ENCODE measurements at regions not wholly inside any gene's neighbourhood (a gene's known extent, or its start where the extent isn't known, plus 50 kb on each side); places are given as distances from the start of the nearest gene placed in this dataset.

- 90% methylated on average over 13 to 15 of the region's 16 CpGs for WGBS, 2 experiments (ENCODE audit: insufficient coverage in 2 of 2)
- Histone ChIP-seq H3K4me1 (ENCODE audit: control insufficient read depth, insufficient read depth, low read length, poor library complexity, severe bottlenecking) (no peaks in the 10 kb centered on the region), H3K27ac (ENCODE audit: low read depth, low read length, severe bottlenecking) (no peak overlapping the region), H3K9me3 (ENCODE audit: control insufficient read depth, low read length) (no peaks in the 10 kb centered on the region), H3K36me3 (ENCODE audit: control insufficient read depth, insufficient read depth, low read length) (no peaks in the 10 kb centered on the region), H3K4me3 (ENCODE audit: extremely low read depth, insufficient read depth, low read length, poor library complexity, severe bottlenecking) (no peak overlapping the region)
These were observed 420.5 kb upstream of the BCHE start for GRCh38 chr3:166257715-166258114.

GRCh38 chr3:166248784-166249183, 411.6 kb upstream of the BCHE start:
- Histone ChIP-seq H3K27ac (ENCODE audit: low read depth, low read length, severe bottlenecking) (no peak overlapping the region), H3K9me3 (ENCODE audit: control insufficient read depth, low read length) (no peaks in the 10 kb centered on the region), H3K36me3 (ENCODE audit: control insufficient read depth, insufficient read depth, low read length) (no peaks in the 10 kb centered on the region), H3K4me1 (ENCODE audit: control insufficient read depth, insufficient read depth, low read length, poor library complexity, severe bottlenecking) (no peaks in the 10 kb centered on the region), H3K4me3 (ENCODE audit: extremely low read depth, insufficient read depth, low read length, poor library complexity, severe bottlenecking) (no peak overlapping the region)
- 0 to 62% methylated on average over 1 to 3 of the region's 3 CpGs for WGBS, 2 experiments (ENCODE audit: insufficient coverage in 2 of 2)

GRCh38 chr3:166243511-166243910, 406.3 kb upstream of the BCHE start:
- Histone ChIP-seq H3K36me3 (ENCODE audit: control insufficient read depth, insufficient read depth, low read length) (no peaks in the 10 kb centered on the region), H3K4me1 (ENCODE audit: control insufficient read depth, insufficient read depth, low read length, poor library complexity, severe bottlenecking) (no peaks in the 10 kb centered on the region), H3K9me3 (ENCODE audit: control insufficient read depth, low read length) (no peaks in the 10 kb centered on the region), H3K4me3 (ENCODE audit: extremely low read depth, insufficient read depth, low read length, poor library complexity, severe bottlenecking) (no peak overlapping the region), H3K27ac (ENCODE audit: low read depth, low read length, severe bottlenecking) (no peak overlapping the region)

GRCh38 chr3:166223120-166223519, 385.9 kb upstream of the BCHE start:
- Histone ChIP-seq H3K36me3 (ENCODE audit: control insufficient read depth, insufficient read depth, low read length) (no peaks in the 10 kb centered on the region), H3K27ac (ENCODE audit: low read depth, low read length, severe bottlenecking) (no peak overlapping the region), H3K4me3 (ENCODE audit: extremely low read depth, insufficient read depth, low read length, poor library complexity, severe bottlenecking) (no peak overlapping the region), H3K4me1 (ENCODE audit: control insufficient read depth, insufficient read depth, low read length, poor library complexity, severe bottlenecking) (no peaks in the 10 kb centered on the region), H3K9me3 (ENCODE audit: control insufficient read depth, low read length) (no peaks in the 10 kb centered on the region)
- 89% methylated on average over 2 of the region's 3 CpGs; no CpG with 5 or more reads in 1 of the 2 experiments for WGBS, 2 experiments (ENCODE audit: insufficient coverage in 2 of 2)

GRCh38 chr3:166211451-166211850, 374.2 kb upstream of the BCHE start:
- Histone ChIP-seq H3K36me3 (ENCODE audit: control insufficient read depth, insufficient read depth, low read length) (no peaks in the 10 kb centered on the region), H3K9me3 (ENCODE audit: control insufficient read depth, low read length) (no peaks in the 10 kb centered on the region), H3K27ac (ENCODE audit: low read depth, low read length, severe bottlenecking) (no peak overlapping the region), H3K4me3 (ENCODE audit: extremely low read depth, insufficient read depth, low read length, poor library complexity, severe bottlenecking) (no peak overlapping the region), H3K4me1 (ENCODE audit: control insufficient read depth, insufficient read depth, low read length, poor library complexity, severe bottlenecking) (no peaks in the 10 kb centered on the region)
- WGBS, 2 experiments (ENCODE audit: insufficient coverage in 2 of 2), result 70 to 86% methylated on average over 1 to 2 of the region's 4 CpGs

- H3K4me3 ChIP-seq (ENCODE audit: extremely low read depth, insufficient read depth, low read length, poor library complexity, severe bottlenecking), result no peak overlapping the region
- no peaks in the 10 kb centered on the region for H3K4me1 ChIP-seq (ENCODE audit: control insufficient read depth, insufficient read depth, low read length, poor library complexity, severe bottlenecking)
- no CpG with 5 or more reads among the region's 1 CpG for WGBS, 2 experiments (ENCODE audit: insufficient coverage in 2 of 2)
- no peak overlapping the region for H3K27ac ChIP-seq (ENCODE audit: low read depth, low read length, severe bottlenecking)
- no peaks in the 10 kb centered on the region for H3K36me3 ChIP-seq (ENCODE audit: control insufficient read depth, insufficient read depth, low read length)
- H3K9me3 ChIP-seq (ENCODE audit: control insufficient read depth, low read length), result no peaks in the 10 kb centered on the region
These were observed 372.5 kb upstream of the BCHE start for GRCh38 chr3:166209701-166210100.

GRCh38 chr3:166205158-166205557, 367.9 kb upstream of the BCHE start:
- Histone ChIP-seq H3K4me3 (ENCODE audit: extremely low read depth, insufficient read depth, low read length, poor library complexity, severe bottlenecking) (no peak overlapping the region), H3K9me3 (ENCODE audit: control insufficient read depth, low read length) (no peaks in the 10 kb centered on the region), H3K36me3 (ENCODE audit: control insufficient read depth, insufficient read depth, low read length) (no peaks in the 10 kb centered on the region), H3K4me1 (ENCODE audit: control insufficient read depth, insufficient read depth, low read length, poor library complexity, severe bottlenecking) (no peaks in the 10 kb centered on the region), H3K27ac (ENCODE audit: low read depth, low read length, severe bottlenecking) (no peak overlapping the region)
- 60 to 70% methylated on average over 1 to 2 of the region's 7 CpGs for WGBS, 2 experiments (ENCODE audit: insufficient coverage in 2 of 2)

GRCh38 chr3:166201476-166201875, 364.3 kb upstream of the BCHE start:
- H3K9me3 ChIP-seq (ENCODE audit: control insufficient read depth, low read length), result no peaks in the 10 kb centered on the region
- 66% methylated on average over 3 of the region's 3 CpGs; no CpG with 5 or more reads in 1 of the 2 experiments for WGBS, 2 experiments (ENCODE audit: insufficient coverage in 2 of 2)
- no peaks in the 10 kb centered on the region for H3K36me3 ChIP-seq (ENCODE audit: control insufficient read depth, insufficient read depth, low read length)
- H3K4me3 ChIP-seq (ENCODE audit: extremely low read depth, insufficient read depth, low read length, poor library complexity, severe bottlenecking), result no peak overlapping the region
- no peak overlapping the region for H3K27ac ChIP-seq (ENCODE audit: low read depth, low read length, severe bottlenecking)
- H3K4me1 ChIP-seq (ENCODE audit: control insufficient read depth, insufficient read depth, low read length, poor library complexity, severe bottlenecking), result no peaks in the 10 kb centered on the region

GRCh38 chr3:166199491-166199890, 362.3 kb upstream of the BCHE start:
- Histone ChIP-seq H3K36me3 (ENCODE audit: control insufficient read depth, insufficient read depth, low read length) (no peaks in the 10 kb centered on the region), H3K4me1 (ENCODE audit: control insufficient read depth, insufficient read depth, low read length, poor library complexity, severe bottlenecking) (no peaks in the 10 kb centered on the region), H3K9me3 (ENCODE audit: control insufficient read depth, low read length) (no peaks in the 10 kb centered on the region), H3K27ac (ENCODE audit: low read depth, low read length, severe bottlenecking) (no peak overlapping the region), H3K4me3 (ENCODE audit: extremely low read depth, insufficient read depth, low read length, poor library complexity, severe bottlenecking) (no peak overlapping the region)

- no peaks in the 10 kb centered on the region for H3K36me3 ChIP-seq (ENCODE audit: control insufficient read depth, insufficient read depth, low read length)
- no peak overlapping the region for H3K4me3 ChIP-seq (ENCODE audit: extremely low read depth, insufficient read depth, low read length, poor library complexity, severe bottlenecking)
- peaks cover 7% of the 10 kb centered on the region for H3K4me1 ChIP-seq (ENCODE audit: control insufficient read depth, insufficient read depth, low read length, poor library complexity, severe bottlenecking)
- WGBS, 2 experiments (ENCODE audit: insufficient coverage in 2 of 2), result 100% methylated on average over 1 of the region's 2 CpGs
- no peaks in the 10 kb centered on the region for H3K9me3 ChIP-seq (ENCODE audit: control insufficient read depth, low read length)
- no peak overlapping the region for H3K27ac ChIP-seq (ENCODE audit: low read depth, low read length, severe bottlenecking)
These were observed 358.6 kb upstream of the BCHE start for GRCh38 chr3:166195808-166196207.

- Histone ChIP-seq H3K27ac (ENCODE audit: low read depth, low read length, severe bottlenecking) (no peak overlapping the region), H3K9me3 (ENCODE audit: control insufficient read depth, low read length) (no peaks in the 10 kb centered on the region), H3K36me3 (ENCODE audit: control insufficient read depth, insufficient read depth, low read length) (no peaks in the 10 kb centered on the region), H3K4me3 (ENCODE audit: extremely low read depth, insufficient read depth, low read length, poor library complexity, severe bottlenecking) (no peak overlapping the region), H3K4me1 (ENCODE audit: control insufficient read depth, insufficient read depth, low read length, poor library complexity, severe bottlenecking) (peaks cover 25% of the 10 kb centered on the region)
- WGBS, 2 experiments (ENCODE audit: insufficient coverage in 2 of 2), result no CpG with 5 or more reads among the region's 2 CpGs
These were observed 354.2 kb upstream of the BCHE start for GRCh38 chr3:166191411-166191810.

- WGBS, 2 experiments (ENCODE audit: insufficient coverage in 2 of 2), result 29% methylated on average over 1 of the region's 1 CpG; no CpG with 5 or more reads in 1 of the 2 experiments
- peak overlapping the region; percentile 84 for H3K27ac ChIP-seq (ENCODE audit: low read depth, low read length, severe bottlenecking)
- no peaks in the 10 kb centered on the region for H3K9me3 ChIP-seq (ENCODE audit: control insufficient read depth, low read length)
- H3K4me1 ChIP-seq (ENCODE audit: control insufficient read depth, insufficient read depth, low read length, poor library complexity, severe bottlenecking), result peaks cover 26% of the 10 kb centered on the region
- H3K4me3 ChIP-seq (ENCODE audit: extremely low read depth, insufficient read depth, low read length, poor library complexity, severe bottlenecking), result no peak overlapping the region
- no peaks in the 10 kb centered on the region for H3K36me3 ChIP-seq (ENCODE audit: control insufficient read depth, insufficient read depth, low read length)
These were observed 353.1 kb upstream of the BCHE start for GRCh38 chr3:166190360-166190759.

Data from mesodermal cell (in vitro differentiated cells).